K562 (cell line): ENCODE measurements at regions not wholly inside any gene's neighbourhood (a gene's known extent, or its start where the extent isn't known, plus 50 kb on each side); places are given as distances from the start of the nearest gene placed in this dataset.

Source experiments
- ATAC-seq: fragments of 200-7000 bp; cut with Tn5 transposase; 3 replicates; pipeline ENCODE4 v1.9.1; 2020; ENCODE audit warnings: moderate library complexity
- BruUV-seq: library from RNA; stranded (reverse); fragments of 400-500 nt; replicated peaks from 2 replicates; lab custom pipeline; 2021; lab: Mats Ljungman, UMichigan
- CTCF ChIA-PET: fragments of 300-600 bp; formaldehyde crosslinking; extraction: SDS; loops from one replicate; lab custom pipeline; 2021; ENCODE audit warnings: low intra/inter-chr PET ratio; lab: Yijun Ruan, JAX
- POLR2A ChIA-PET: fragments of 300-600, 350-650 bp; sonication (Branson Sonifier 250); formaldehyde crosslinking; extraction: SDS; loops from one replicate; lab custom pipeline; 2021; ENCODE audit warnings: antibody characterized with exemption, inconsistent platforms; lab: Yijun Ruan, JAX
- DNase-seq, 4 experiments: peaks; one replicate each; pipeline versions ENCODE4 v3.0.0 to v3.0.0-alpha.2; 2011 to 2018; ENCODE audit warnings: low spot score in 3 of 4, mixed read lengths in 3 of 4; ENCODE audit errors: extremely low read depth in 1 of 4
- FAIRE-seq: peaks from 2 replicates; lab custom pipeline; 2011; peaks lifted over from hg19 to GRCh38; lab: Jason Lieb, UNC
- H2AFZ ChIP-seq: 2 replicates; pipeline ENCODE4 v1.6.0; 2011; ENCODE audit warnings: low read depth, low read length, control low read depth, inconsistent platforms
- H3K27ac ChIP-seq: fragments of 200-600 bp; 3 replicates; pipeline ENCODE4 v1.8.0; 2011; ENCODE audit warnings: low read depth, mild to moderate bottlenecking, control low read depth, inconsistent platforms, low read length, moderate library complexity, mixed read lengths; ENCODE audit errors: extremely low read depth
- H3K27me3 ChIP-seq, 2 experiments: fragments of 300-600 bp in 1 of 2; 2 replicates in 1 of 2; 3 replicates in 1 of 2; pipeline versions ENCODE4 v1.6.0 to v1.8.0; 2011; ENCODE audit warnings: inconsistent platforms in 2 of 2, low read length in 2 of 2, mild to moderate bottlenecking in 1 of 2, mixed read lengths in 1 of 2, moderate library complexity in 1 of 2; ENCODE audit not compliant: control insufficient read depth in 2 of 2, insufficient read depth in 2 of 2
- H3K36me3 ChIP-seq: fragments of 300-600 bp; 3 replicates; pipeline ENCODE4 v1.8.0; 2011; ENCODE audit warnings: mild to moderate bottlenecking, low read length, inconsistent platforms; ENCODE audit not compliant: control insufficient read depth, insufficient read depth
- H3K4me1 ChIP-seq, 2 experiments: fragments of 200-600 bp in 1 of 2; replicated peaks in 1 of 2; 2 replicates in 1 of 2; 3 replicates in 1 of 2; pipeline versions ENCODE4 v1.5.1 to v1.8.0; 2011; ENCODE audit warnings: inconsistent platforms in 2 of 2, low read length in 2 of 2, mild to moderate bottlenecking in 1 of 2, mixed read lengths in 1 of 2, moderate library complexity in 1 of 2; ENCODE audit not compliant: control insufficient read depth in 2 of 2, insufficient read depth in 2 of 2
- H3K4me2 ChIP-seq: 2 replicates; pipeline ENCODE4 v1.6.1; 2011; ENCODE audit warnings: low read length, control low read depth, inconsistent platforms, mixed read lengths; ENCODE audit not compliant: insufficient read depth
- H3K4me3 ChIP-seq: fragments of 200-600 bp; sonication (generic), shearing (Covaris generic); 2 replicates; pipeline ENCODE4 v1.5.1; 2016; ENCODE audit warnings: control low read depth, inconsistent platforms
- H3K79me2 ChIP-seq: fragments of 200-600 bp; 3 replicates; pipeline ENCODE4 v1.8.0; 2011; ENCODE audit warnings: low read length, inconsistent platforms; ENCODE audit not compliant: control insufficient read depth, insufficient read depth
- H3K9ac ChIP-seq, 2 experiments: 2 replicates each; pipeline versions ENCODE4 v1.6.0 to v1.6.1; 2011; ENCODE audit warnings: low read depth in 2 of 2, low read length in 2 of 2, control low read depth in 1 of 2, inconsistent platforms in 1 of 2, mild to moderate bottlenecking in 1 of 2, mixed read lengths in 1 of 2; ENCODE audit not compliant: insufficient read depth in 1 of 2
- H3K9me1 ChIP-seq: one replicate; pipeline ENCODE4 v1.6.0; 2011; ENCODE audit warnings: inconsistent platforms, mild to moderate bottlenecking, low read length, moderate library complexity; ENCODE audit not compliant: control insufficient read depth, insufficient read depth
- H3K9me3 ChIP-seq: replicated peaks from 2 replicates; pipeline ENCODE4 v1.5.1; 2011; ENCODE audit warnings: low read depth, low read length, inconsistent platforms; ENCODE audit not compliant: control insufficient read depth, insufficient read depth
- H4K20me1 ChIP-seq: replicated peaks from 2 replicates; pipeline ENCODE4 v1.6.1; 2011; ENCODE audit warnings: low read length, inconsistent platforms, mixed read lengths; ENCODE audit not compliant: control insufficient read depth, insufficient read depth
- CBX5 ChIP-seq: IDR thresholded peaks from 2 replicates; pipeline ENCODE4 v1.6.1; 2014; ENCODE audit warnings: low read depth, borderline replicate concordance
- COPS2 ChIP-seq: fragments of 450-650 bp; conservative IDR thresholded peaks from 2 replicates; pipeline ENCODE4 v1.6.1; 2016; ENCODE audit warnings: mild to moderate bottlenecking, moderate library complexity
- DDX20 ChIP-seq: fragments of 450-650 bp; IDR thresholded peaks from 2 replicates; pipeline ENCODE4 v1.6.1; 2016; ENCODE audit warnings: missing genetic modification characterization, low read depth, mild to moderate bottlenecking, missing compliant biosample characterization, moderate library complexity
- DIDO1 ChIP-seq: fragments of 450-650 bp; IDR thresholded peaks from 2 replicates; pipeline ENCODE4 v1.6.1; 2016; ENCODE audit warnings: low read depth, missing biosample characterization, missing genetic modification characterization
- FOS ChIP-seq: IDR thresholded peaks from 3 replicates; pipeline ENCODE4 v1.6.1; 2011; ENCODE audit not compliant: insufficient read length; ENCODE audit errors: extremely low read depth
- FOSL1 ChIP-seq: fragments of 200-800 bp; sonication (Bioruptor generic); conservative IDR thresholded peaks from 2 replicates; pipeline ENCODE4 v1.6.1; 2016; ENCODE audit warnings: missing genetic modification characterization, missing compliant biosample characterization
- HDAC3 ChIP-seq: fragments of 450-650 bp; IDR thresholded peaks from 2 replicates; pipeline ENCODE4 v1.6.1; 2018; ENCODE audit warnings: borderline replicate concordance, mild to moderate bottlenecking, moderate library complexity; ENCODE audit not compliant: partially characterized antibody
- LCOR ChIP-seq: sonication (generic); formaldehyde crosslinking; IDR thresholded peaks from 2 replicates; pipeline ENCODE4 v1.8.0; 2022; ENCODE audit warnings: mild to moderate bottlenecking, missing genetic modification reagents
- NKRF ChIP-seq: fragments of 450-650 bp; IDR thresholded peaks from 2 replicates; pipeline ENCODE4 v1.6.1; 2016; ENCODE audit warnings: borderline replicate concordance
- POLR2A ChIP-seq: fragments of 450-650 bp; conservative IDR thresholded peaks from 2 replicates; pipeline ENCODE4 v1.6.1; 2016
- RBM22 ChIP-seq: fragments of 200-400 bp; formaldehyde crosslinking; IDR thresholded peaks from 2 replicates; pipeline ENCODE4 v1.6.1; 2018; ENCODE audit warnings: low read length, low read depth; ENCODE audit not compliant: poor library complexity, severe bottlenecking
- SAP30 ChIP-seq: fragments of 200-600 bp; sonication (generic); IDR thresholded peaks from 2 replicates; pipeline ENCODE4 v1.6.1; 2012; ENCODE audit warnings: borderline replicate concordance, low read depth, mild to moderate bottlenecking, moderate library complexity, low read length, control low read depth, inconsistent platforms; ENCODE audit not compliant: insufficient read depth, poor library complexity, severe bottlenecking
- ZBTB2 ChIP-seq: fragments of 450-650 bp; IDR thresholded peaks from 2 replicates; pipeline ENCODE4 v1.6.1; 2016; ENCODE audit warnings: antibody characterized with exemption
- ZNF165 ChIP-seq: fragments of 250-450 bp; sonication (Bioruptor Pico); IDR thresholded peaks from 2 replicates; pipeline ENCODE4 v1.4.0; 2020; ENCODE audit warnings: borderline replicate concordance
- ZNF175 ChIP-seq: fragments of 200-800 bp; sonication (Bioruptor generic); IDR thresholded peaks from 2 replicates; pipeline ENCODE4 v1.6.1; 2016; ENCODE audit warnings: low read depth, mild to moderate bottlenecking, missing genetic modification characterization, missing compliant biosample characterization
- ZNF263 ChIP-seq: sonication (generic); formaldehyde crosslinking; IDR thresholded peaks from 2 replicates; pipeline ENCODE4 v1.8.0; 2022; ENCODE audit warnings: mild to moderate bottlenecking, missing genetic modification reagents, borderline replicate concordance
- ZNF311 ChIP-seq: fragments of 250-450 bp; sonication (Bioruptor Pico); IDR thresholded peaks from 2 replicates; pipeline ENCODE4 v1.4.0; 2020; ENCODE audit warnings: mild to moderate bottlenecking, moderate library complexity
- ZNF316 ChIP-seq: fragments of 450-650 bp; IDR thresholded peaks from 2 replicates; pipeline ENCODE4 v1.6.1; 2016
- ZNF561 ChIP-seq: fragments of 450-650 bp; formaldehyde crosslinking; conservative IDR thresholded peaks from 2 replicates; pipeline ENCODE4 v1.4.0; 2020; ENCODE audit warnings: mild to moderate bottlenecking, moderate library complexity
- ZNF589 ChIP-seq: fragments of 200-800 bp; sonication (Bioruptor generic); IDR thresholded peaks from 2 replicates; pipeline ENCODE4 v1.6.1; 2016; ENCODE audit warnings: low read depth, missing genetic modification characterization, missing compliant biosample characterization
- ZNF780A ChIP-seq: fragments of 250-450 bp; sonication (Bioruptor Pico); IDR thresholded peaks from 2 replicates; pipeline ENCODE4 v1.5.0; 2021; ENCODE audit warnings: mild to moderate bottlenecking
- ZNF785 ChIP-seq: fragments of 250-450 bp; sonication (Bioruptor Pico); IDR thresholded peaks from 2 replicates; pipeline ENCODE4 v1.4.0; 2020; ENCODE audit warnings: mild to moderate bottlenecking
- WGBS: fragments of 100-300 bp; shearing (Covaris generic); methylation state at CpG from one replicate; pipeline ENCODE4 v1.1.6; 2016; ENCODE audit warnings: low coverage, mixed read lengths; ENCODE audit not compliant: insufficient coverage; ENCODE audit errors: missing lambda C conversion rate; 5-methylcytosine and 5-hydroxymethylcytosine counted together
- in situ Hi-C: fragments of 300-500 bp; cut with MboI; formaldehyde crosslinking; loops from 4 replicates; pipeline ENCODE4 v1.15.0; 2018; ENCODE audit warnings: inconsistent platforms, mixed read lengths
- intact Hi-C: fragments of 100-400 bp; cut with micrococcal nuclease; formaldehyde crosslinking; loops from 2 replicates; pipeline ENCODE4 v1.14.2; 2022

- TF ChIP-seq ZNF785 (CRISPR knock-in tag) (no peak), ZNF316 (no peak), COPS2 (no peak), ZNF175 (CRISPR knock-in tag) (no peak), ZNF589 (CRISPR knock-in tag) (no peak), FOS (no peak), ZNF780A (no peak), HDAC3 (no peak), ZNF561 (no peak), ZNF165 (CRISPR knock-in tag) (no peak), CBX5 (no peak), SAP30 (no peak)
Observed at GRCh38 chr18:22322243-22322691, 95.4 kb downstream of the CTAGE1 start (continued).

GRCh38 chr18:22320771-22321170 lies 96.9 kb downstream of the CTAGE1 start:
- Histone ChIP-seq H3K4me3 (no peak overlapping the region), H3K4me1 (peaks cover 0 to 4% of the 10 kb centered on the region in 2 experiments; a peak in 1 of 5 replicates), H3K27ac (no peak overlapping the region), H3K27me3 (peaks cover 25 to 56% of the 10 kb centered on the region in 2 experiments), H3K9me3 (no peaks in the 10 kb centered on the region), H4K20me1 (no peaks in the 10 kb centered on the region), H3K9me1 (no peaks in the 10 kb centered on the region), H3K36me3 (no peaks in the 10 kb centered on the region), H3K4me2 (no peak overlapping the region), H2AFZ (no peak overlapping the region), H3K9ac (no peak overlapping the region), H3K79me2 (no peaks in the 10 kb centered on the region)
- in situ Hi-C loops (no loop called here), intact Hi-C loops (no loop called here)
- POLR2A ChIA-PET = interaction anchor here (1.1 to 1.5 kb wide), 2 partner anchors 27 to 348 kb away, joined by 3 to 6 read pairs; no protein-coding TSS in a partner anchor
- DNase-seq (no peak), ATAC-seq (no peak), FAIRE-seq (no peak)
- BruUV-seq = no TSS peak
- WGBS = 5% methylated on average over 3 of the region's 3 CpGs
- CTCF ChIA-PET = no interaction called here
- TF ChIP-seq RBM22 = no peak
- no peak for TF ChIP-seq DIDO1 (tag)
- TF ChIP-seq ZBTB2 = no peak
- TF ChIP-seq ZNF263 = no peak
- no peak for TF ChIP-seq LCOR (CRISPR knock-in tag)
- TF ChIP-seq FOSL1 = no peak
- TF ChIP-seq NKRF = no peak
- no peak for TF ChIP-seq POLR2A
- no peak for TF ChIP-seq ZNF311
- TF ChIP-seq DDX20 (tag) = no peak
